ENCODE measurements at regions not wholly inside any gene's neighbourhood (a gene's known extent, or its start where the extent isn't known, plus 50 kb on each side); places are given as distances from the start of the nearest gene placed in this dataset.

GRCh38 chr7:26071622-26072456 lies 80.2 kb upstream of the NFE2L3 start:
- Histone ChIP-seq H3K27ac (no peak overlapping the region), H3K9me3 (no peaks in the 10 kb centered on the region), H3K4me1 (no peaks in the 10 kb centered on the region), H3K4me3 (no peak overlapping the region), H3K4me2 (no peak overlapping the region)
- TF ChIP-seq ZNF302 (CRISPR knock-in tag; IDR thresholded peaks at IDR 0.05) (no peak), KDM5A (IDR thresholded peaks at IDR 0.05) (no peak), CHD4 (IDR thresholded peaks at IDR 0.05; ENCODE audit: borderline replicate concordance) (no peak), HOXB5 (CRISPR knock-in tag; IDR thresholded peaks at IDR 0.05) (no peak), FOXS1 (CRISPR knock-in tag; IDR thresholded peaks at IDR 0.05) (no peak), NFE2L2 (conservative IDR thresholded peaks at IDR 0.05; ENCODE audit: low read length) (no peak), CEBPB (IDR thresholded peaks at IDR 0.05) (no peak), NR3C1 (IDR thresholded peaks at IDR 0.05) (no peak), HOXB13 (CRISPR knock-in tag; IDR thresholded peaks at IDR 0.05; ENCODE audit: low read depth) (no peak), MAX (IDR thresholded peaks at IDR 0.05) (no peak), MYC (IDR thresholded peaks at IDR 0.05; ENCODE audit: borderline replicate concordance, low read length) (no peak), POLR2A (IDR thresholded peaks at IDR 0.05; ENCODE audit: low read length) (no peak), POLR2AphosphoS2 (conservative IDR thresholded peaks at IDR 0.05; ENCODE audit: low read length) (no peak), REST (IDR thresholded peaks at IDR 0.05) (no peak), JUNB (IDR thresholded peaks at IDR 0.05) (no peak), SREBF2 (IDR thresholded peaks at IDR 0.05) (no peak), CTCF (IDR thresholded peaks at IDR 0.05) (no peak), RNF2 (IDR thresholded peaks at IDR 0.05; ENCODE audit: borderline replicate concordance, low read depth) (no peak)
- TF ChIP-seq, protein P1, sequence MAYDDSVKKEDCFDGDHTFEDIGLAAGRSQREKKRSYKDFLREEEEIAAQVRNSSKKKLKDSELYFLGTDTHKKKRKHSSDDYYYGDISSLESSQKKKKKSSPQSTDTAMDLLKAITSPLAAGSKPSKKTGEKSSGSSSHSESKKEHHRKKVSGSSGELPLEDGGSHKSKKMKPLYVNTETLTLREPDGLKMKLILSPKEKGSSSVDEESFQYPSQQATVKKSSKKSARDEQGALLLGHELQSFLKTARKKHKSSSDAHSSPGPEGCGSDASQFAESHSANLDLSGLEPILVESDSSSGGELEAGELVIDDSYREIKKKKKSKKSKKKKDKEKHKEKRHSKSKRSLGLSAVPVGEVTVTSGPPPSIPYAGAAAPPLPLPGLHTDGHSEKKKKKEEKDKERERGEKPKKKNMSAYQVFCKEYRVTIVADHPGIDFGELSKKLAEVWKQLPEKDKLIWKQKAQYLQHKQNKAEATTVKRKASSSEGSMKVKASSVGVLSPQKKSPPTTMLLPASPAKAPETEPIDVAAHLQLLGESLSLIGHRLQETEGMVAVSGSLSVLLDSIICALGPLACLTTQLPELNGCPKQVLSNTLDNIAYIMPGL (CRISPR knock-in tag; IDR thresholded peaks at IDR 0.05; ENCODE audit: borderline replicate concordance): no peak
- TF ChIP-seq, protein P2, sequence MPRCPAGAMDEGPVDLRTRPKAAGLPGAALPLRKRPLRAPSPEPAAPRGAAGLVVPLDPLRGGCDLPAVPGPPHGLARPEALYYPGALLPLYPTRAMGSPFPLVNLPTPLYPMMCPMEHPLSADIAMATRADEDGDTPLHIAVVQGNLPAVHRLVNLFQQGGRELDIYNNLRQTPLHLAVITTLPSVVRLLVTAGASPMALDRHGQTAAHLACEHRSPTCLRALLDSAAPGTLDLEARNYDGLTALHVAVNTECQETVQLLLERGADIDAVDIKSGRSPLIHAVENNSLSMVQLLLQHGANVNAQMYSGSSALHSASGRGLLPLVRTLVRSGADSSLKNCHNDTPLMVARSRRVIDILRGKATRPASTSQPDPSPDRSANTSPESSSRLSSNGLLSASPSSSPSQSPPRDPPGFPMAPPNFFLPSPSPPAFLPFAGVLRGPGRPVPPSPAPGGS (IDR thresholded peaks at IDR 0.05): no peak
- ChIA-PET POLR2A (no interaction called here), CTCF (interaction anchor here (0.7 to 2.4 kb wide), 7 partner anchors 12 to 293 kb away, joined by 3 to 6 read pairs (median 4); no protein-coding TSS in a partner anchor)
- WGBS (ENCODE audit: missing lambda C conversion rate): 72% methylated on average over 4 of the region's 4 CpGs
- ATAC-seq (no peak), FAIRE-seq (no peak), DNase-seq (ENCODE audit: low read depth in 1 of 2, low spot score in 1 of 2) (no peak)

Measured in A549 (cell line).